IMR-90 (cell line): ENCODE measurements at regions not wholly inside any gene's neighbourhood (a gene's known extent, or its start where the extent isn't known, plus 50 kb on each side); places are given as distances from the start of the nearest gene placed in this dataset.

Experiments
- ATAC-seq: fragments of 200-7000 bp; cut with Tn5 transposase; 2 replicates; pipeline ENCODE4 v1.9.1; 2020; ENCODE audit warnings: low read depth, mild to moderate bottlenecking, moderate library complexity
- BruUV-seq: library from RNA; stranded (reverse); fragments of 400-500 nt; replicated peaks from 2 replicates; lab custom pipeline; 2021; lab: Mats Ljungman, UMichigan
- CTCF ChIA-PET: fragments of 300-600 bp; formaldehyde crosslinking; extraction: SDS; loops from one replicate; lab custom pipeline; 2021; ENCODE audit warnings: antibody characterized with exemption; lab: Yijun Ruan, JAX
- POLR2A ChIA-PET: fragments of 300-600 bp; sonication (Branson Sonifier 250); formaldehyde crosslinking; loops from one replicate; lab custom pipeline; 2022; ENCODE audit warnings: antibody characterized with exemption; ENCODE audit not compliant: unreplicated experiment; lab: Charles Lee
- DNase-seq: peaks from one replicate; pipeline ENCODE4 v3.0.0; 2013
- H2AFZ ChIP-seq: replicated peaks from 2 replicates; pipeline ENCODE3; 2013; ENCODE audit warnings: low read length, mild to moderate bottlenecking; ENCODE audit not compliant: poor library complexity
- H2AK5ac ChIP-seq: 2 replicates; pipeline ENCODE4 v1.6.1; 2013; ENCODE audit warnings: low read depth, low read length, inconsistent platforms
- H2AK9ac ChIP-seq: replicated peaks from 2 replicates; pipeline ENCODE3; 2013; ENCODE audit warnings: mild to moderate bottlenecking, low read depth, low read length, moderate library complexity; ENCODE audit not compliant: poor library complexity
- H2BK120ac ChIP-seq: 2 replicates; pipeline ENCODE4 v1.6.1; 2013; ENCODE audit warnings: low read depth, low read length, inconsistent platforms
- H2BK15ac ChIP-seq: 3 replicates; pipeline ENCODE4 v1.6.1; 2013; ENCODE audit warnings: low read depth, low read length, inconsistent platforms
- H2BK20ac ChIP-seq: 2 replicates; pipeline ENCODE4 v1.6.1; 2013; ENCODE audit warnings: low read depth, mild to moderate bottlenecking, inconsistent platforms, low read length, moderate library complexity
- H2BK5ac ChIP-seq: 2 replicates; pipeline ENCODE4 v1.6.1; 2013; ENCODE audit warnings: mild to moderate bottlenecking, low read depth, low read length, inconsistent platforms; ENCODE audit not compliant: poor library complexity, severe bottlenecking
- H3K14ac ChIP-seq: replicated peaks from 2 replicates; pipeline ENCODE4 v1.6.1; 2013; ENCODE audit warnings: low read depth, low read length, inconsistent platforms
- H3K18ac ChIP-seq: 2 replicates; pipeline ENCODE4 v1.6.1; 2013; ENCODE audit warnings: low read depth, low read length, control low read depth
- H3K23ac ChIP-seq: 2 replicates; pipeline ENCODE4 v1.6.1; 2013; ENCODE audit warnings: low read depth, low read length, inconsistent platforms
- H3K27ac ChIP-seq: 2 replicates; pipeline ENCODE4 v1.5.1; 2013; ENCODE audit warnings: mild to moderate bottlenecking, control low read depth, low read length; ENCODE audit not compliant: insufficient read depth
- H3K27me3 ChIP-seq: 2 replicates; pipeline ENCODE4 v1.6.1; 2013; ENCODE audit warnings: low read length; ENCODE audit not compliant: control insufficient read depth, insufficient read depth
- H3K36me3 ChIP-seq: 2 replicates; pipeline ENCODE4 v1.6.1; 2013; ENCODE audit warnings: low read length, mixed read lengths; ENCODE audit not compliant: control insufficient read depth, insufficient read depth
- H3K4ac ChIP-seq: 2 replicates; pipeline ENCODE4 v1.6.1; 2013; ENCODE audit warnings: low read depth, low read length, inconsistent platforms
- H3K4me1 ChIP-seq: 2 replicates; pipeline ENCODE4 v1.6.1; 2013; ENCODE audit warnings: low read length, mixed read lengths; ENCODE audit not compliant: control insufficient read depth, insufficient read depth
- H3K4me2 ChIP-seq: 2 replicates; pipeline ENCODE4 v1.6.1; 2013; ENCODE audit warnings: low read depth, mild to moderate bottlenecking, control low read depth, low read length, moderate library complexity
- H3K4me3 ChIP-seq: 2 replicates; pipeline ENCODE4 v1.5.1; 2013; ENCODE audit warnings: low read depth, mild to moderate bottlenecking, control low read depth, low read length, moderate library complexity; ENCODE audit not compliant: insufficient read depth
- H3K56ac ChIP-seq: 2 replicates; pipeline ENCODE4 v1.6.1; 2013; ENCODE audit warnings: low read length, inconsistent platforms; ENCODE audit not compliant: insufficient read depth; ENCODE audit errors: extremely low read depth
- H3K79me1 ChIP-seq, 2 experiments: 2 replicates each; pipeline ENCODE4 v1.6.1; 2013; ENCODE audit warnings: low read length in 2 of 2, inconsistent platforms in 1 of 2, low read depth in 1 of 2
- H3K9ac ChIP-seq: 2 replicates; pipeline ENCODE4 v1.6.1; 2013; ENCODE audit warnings: low read depth, low read length, control low read depth
- H3K9me1 ChIP-seq: 2 replicates; pipeline ENCODE4 v1.6.1; 2013; ENCODE audit warnings: low read length, inconsistent platforms; ENCODE audit not compliant: insufficient read depth
- H3K9me3 ChIP-seq: 2 replicates; pipeline ENCODE4 v1.6.1; 2013; ENCODE audit warnings: low read length; ENCODE audit not compliant: control insufficient read depth, insufficient read depth
- H4K20me1 ChIP-seq: 2 replicates; pipeline ENCODE4 v1.6.1; 2013; ENCODE audit warnings: low read length, inconsistent platforms; ENCODE audit not compliant: insufficient read depth
- H4K5ac ChIP-seq: 2 replicates; pipeline ENCODE4 v1.6.1; 2013; ENCODE audit warnings: mild to moderate bottlenecking, low read depth, low read length, control low read depth
- H4K8ac ChIP-seq, 2 experiments: 2 replicates each; pipeline ENCODE4 v1.6.1; 2013; ENCODE audit warnings: low read depth in 2 of 2, low read length in 2 of 2, control low read depth in 1 of 2, inconsistent platforms in 1 of 2
- H4K91ac ChIP-seq: 2 replicates; pipeline ENCODE4 v1.6.1; 2013; ENCODE audit warnings: low read depth, low read length, inconsistent platforms; ENCODE audit not compliant: insufficient read depth
- CEBPB ChIP-seq: IDR thresholded peaks from 2 replicates; pipeline ENCODE4 v1.6.1; 2012; ENCODE audit warnings: low read depth, low read length, improper control_type of control experiment
- MAFK ChIP-seq: IDR thresholded peaks from 2 replicates; pipeline ENCODE4 v1.6.1; 2012; ENCODE audit warnings: low read depth, low read length, improper control_type of control experiment
- RAD21 ChIP-seq: IDR thresholded peaks from 2 replicates; pipeline ENCODE4 v1.6.1; 2012; ENCODE audit warnings: low read length, improper control_type of control experiment
- RFX5 ChIP-seq: IDR thresholded peaks from 2 replicates; pipeline ENCODE4 v1.8.0; 2012; ENCODE audit warnings: low read depth, mild to moderate bottlenecking, low read length, moderate library complexity
- WGBS, 2 experiments: methylation state at CpG; one replicate each; pipeline versions ENCODE4 v1.1.5 to v1.1.7; 2013; ENCODE audit warnings: missing lambda C conversion rate in 2 of 2; ENCODE audit not compliant: insufficient read length in 1 of 2; ENCODE audit errors: extremely low coverage in 2 of 2; 5-methylcytosine and 5-hydroxymethylcytosine counted together
- dilution Hi-C: fragments of 300-500 bp; cut with HindIII; formaldehyde crosslinking; loops from one replicate; pipeline ENCODE4 v1.14.3; 2018; ENCODE audit warnings: low sequenced_read_pairs; ENCODE audit not compliant: unreplicated experiment
- in situ Hi-C: fragments of 300-500 bp; cut with MboI; formaldehyde crosslinking; loops from 3 replicates; pipeline ENCODE4 v1.14.3; 2019; ENCODE audit warnings: low sequenced_read_pairs, inconsistent platforms, mixed read lengths
- intact Hi-C: fragments of 100-400 bp; cut with micrococcal nuclease; formaldehyde crosslinking; loops from 2 replicates; pipeline ENCODE4 v1.10.0; 2022
- TF ChIP-seq, protein P1 (sequence below): conservative IDR thresholded peaks from 2 replicates; pipeline ENCODE4 v1.5.1; 2012; ENCODE audit warnings: mild to moderate bottlenecking, low read depth, low read length, improper control_type of control experiment
- TF ChIP-seq, protein P2 (sequence below): fragments of 150-350 bp; IDR thresholded peaks from 2 replicates; pipeline ENCODE4 v1.6.1; 2017; ENCODE audit warnings: mild to moderate bottlenecking, antibody characterized with exemption, low read length, low read depth

DNA sequence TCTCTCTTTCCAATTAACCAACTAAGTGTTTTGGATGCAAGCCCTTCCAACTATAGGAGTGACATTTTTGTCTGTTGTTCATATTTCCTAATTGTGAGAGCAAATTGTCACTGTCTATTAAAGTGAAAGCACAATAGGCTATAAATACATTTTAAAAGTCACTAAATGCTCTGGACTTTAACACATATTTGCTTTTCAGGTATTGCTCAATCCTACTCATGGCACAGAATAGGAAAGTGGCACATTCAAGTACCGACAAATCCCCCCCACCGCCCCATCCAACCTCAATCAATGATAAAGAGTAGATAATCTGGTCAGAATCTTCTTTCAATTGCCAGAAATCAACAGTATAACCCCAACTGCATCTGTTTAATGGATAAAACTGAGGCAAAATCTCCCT lies 419.8 kb downstream of the PLK2 start:
- no TSS peak for BruUV-seq
- Histone ChIP-seq H3K14ac (0 out of 2 replicates have a peak overlapping the region, but pooled peaks have one; percentile 52), H2BK15ac (no peak overlapping the region), H3K18ac (peak overlapping the region; percentile 94), H3K79me1 (no peaks in the 10 kb centered on the region), H3K9ac (no peak overlapping the region), H3K27me3 (no peaks in the 10 kb centered on the region), H3K27ac (no peak overlapping the region), H3K9me3 (no peaks in the 10 kb centered on the region), H2AK9ac (no peak overlapping the region), H3K9me1 (0 out of 2 replicates have a peak, but pooled peaks cover 2% of the 10 kb centered on the region), H2BK5ac (no peak overlapping the region), H3K4me2 (peak overlapping the region; percentile 61; the same call in 1 of the 2 replicates), H4K5ac (no peak overlapping the region; the same call in 1 of the 2 replicates), H3K4me3 (no peak overlapping the region), H4K8ac (peak overlapping the region in 1 of 2 experiments; percentile 56; a peak in 2 of 4 replicates), H4K91ac (no peak overlapping the region), H2BK120ac (peak overlapping the region; percentile 47; the same call in 1 of the 2 replicates), H2BK20ac (peak overlapping the region; percentile 69; the same call in 1 of the 2 replicates), H2AFZ (no peak overlapping the region), H3K4ac (no peak overlapping the region; the same call in 1 of the 2 replicates), H3K56ac (no peak overlapping the region), H3K36me3 (no peaks in the 10 kb centered on the region), H3K23ac (no peak overlapping the region), H4K20me1 (no peaks in the 10 kb centered on the region), H2AK5ac (no peak overlapping the region), H3K4me1 (peaks cover 2% of the 10 kb centered on the region; the same call in 1 of the 2 replicates)
- POLR2A ChIA-PET = no interaction called here
- DNase-seq (no peak), ATAC-seq (no peak)
- CTCF ChIA-PET = no interaction called here
- in situ Hi-C loops (no loop called here), dilution Hi-C loops (no loop called here), intact Hi-C loops (no loop called here)
- peak; percentile 80 for TF ChIP-seq CEBPB
- TF ChIP-seq, protein P1, sequence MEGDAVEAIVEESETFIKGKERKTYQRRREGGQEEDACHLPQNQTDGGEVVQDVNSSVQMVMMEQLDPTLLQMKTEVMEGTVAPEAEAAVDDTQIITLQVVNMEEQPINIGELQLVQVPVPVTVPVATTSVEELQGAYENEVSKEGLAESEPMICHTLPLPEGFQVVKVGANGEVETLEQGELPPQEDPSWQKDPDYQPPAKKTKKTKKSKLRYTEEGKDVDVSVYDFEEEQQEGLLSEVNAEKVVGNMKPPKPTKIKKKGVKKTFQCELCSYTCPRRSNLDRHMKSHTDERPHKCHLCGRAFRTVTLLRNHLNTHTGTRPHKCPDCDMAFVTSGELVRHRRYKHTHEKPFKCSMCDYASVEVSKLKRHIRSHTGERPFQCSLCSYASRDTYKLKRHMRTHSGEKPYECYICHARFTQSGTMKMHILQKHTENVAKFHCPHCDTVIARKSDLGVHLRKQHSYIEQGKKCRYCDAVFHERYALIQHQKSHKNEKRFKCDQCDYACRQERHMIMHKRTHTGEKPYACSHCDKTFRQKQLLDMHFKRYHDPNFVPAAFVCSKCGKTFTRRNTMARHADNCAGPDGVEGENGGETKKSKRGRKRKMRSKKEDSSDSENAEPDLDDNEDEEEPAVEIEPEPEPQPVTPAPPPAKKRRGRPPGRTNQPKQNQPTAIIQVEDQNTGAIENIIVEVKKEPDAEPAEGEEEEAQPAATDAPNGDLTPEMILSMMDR = no peak
- TF ChIP-seq, protein P2, sequence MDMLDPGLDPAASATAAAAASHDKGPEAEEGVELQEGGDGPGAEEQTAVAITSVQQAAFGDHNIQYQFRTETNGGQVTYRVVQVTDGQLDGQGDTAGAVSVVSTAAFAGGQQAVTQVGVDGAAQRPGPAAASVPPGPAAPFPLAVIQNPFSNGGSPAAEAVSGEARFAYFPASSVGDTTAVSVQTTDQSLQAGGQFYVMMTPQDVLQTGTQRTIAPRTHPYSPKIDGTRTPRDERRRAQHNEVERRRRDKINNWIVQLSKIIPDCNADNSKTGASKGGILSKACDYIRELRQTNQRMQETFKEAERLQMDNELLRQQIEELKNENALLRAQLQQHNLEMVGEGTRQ = no peak
- no peak for TF ChIP-seq RFX5
- no peak for TF ChIP-seq MAFK
- TF ChIP-seq RAD21 = no peak
- no CpG with 5 or more reads among the region's 2 CpGs for WGBS, 2 experiments
